PC-3 (cell line): ENCODE measurements at regions not wholly inside any gene's neighbourhood (a gene's known extent, or its start where the extent isn't known, plus 50 kb on each side); places are given as distances from the start of the nearest gene placed in this dataset.

ENCODE experiments used
- ATAC-seq: fragments of 200-7000 bp; cut with Tn5 transposase; 2 replicates; pipeline ENCODE4 v1.9.1; 2020; ENCODE audit warnings: mild to moderate bottlenecking, moderate library complexity
- BruUV-seq: library from RNA; stranded (reverse); fragments of 400-500 nt; replicated peaks from 2 replicates; lab custom pipeline; 2021; lab: Mats Ljungman, UMichigan
- CTCF ChIA-PET: fragments of 300-600 bp; sonication (Branson Sonifier 250); formaldehyde crosslinking; loops from one replicate; lab custom pipeline; 2022; ENCODE audit warnings: antibody characterized with exemption; lab: Charles Lee
- POLR2A ChIA-PET: fragments of 300-600 bp; sonication (Branson Sonifier 250); formaldehyde crosslinking; loops from one replicate; lab custom pipeline; 2022; ENCODE audit warnings: antibody characterized with exemption; ENCODE audit not compliant: unreplicated experiment; lab: Charles Lee
- DNase-seq: peaks from one replicate; pipeline ENCODE4 v3.0.0-alpha.2; 2015
- H2AFZ ChIP-seq: fragments of 300-600 bp; sonication (generic); 2 replicates; pipeline ENCODE4 v1.6.0; 2016; ENCODE audit warnings: antibody characterized with exemption, low read length
- H3F3A ChIP-seq: fragments of 300-600 bp; sonication (generic); one replicate; pipeline ENCODE4 v1.6.0; 2017; ENCODE audit warnings: antibody characterized with exemption, low read length, control low read depth, mild to moderate bottlenecking; ENCODE audit not compliant: unreplicated experiment
- H3K27ac ChIP-seq: fragments of 300-600 bp; sonication (generic); 2 replicates; pipeline ENCODE4 v1.5.1; 2016; ENCODE audit warnings: mild to moderate bottlenecking, low read length
- H3K27me3 ChIP-seq: fragments of 300-600 bp; sonication (generic); 2 replicates; pipeline ENCODE4 v1.6.1; 2016; ENCODE audit warnings: low read length, mixed read lengths
- H3K36me3 ChIP-seq: fragments of 300-600 bp; sonication (generic); 2 replicates; pipeline ENCODE4 v1.6.1; 2016; ENCODE audit warnings: low read depth, mixed run types, low read length, mixed read lengths
- H3K4me1 ChIP-seq: fragments of 300-600 bp; sonication (generic); 2 replicates; pipeline ENCODE4 v1.5.1; 2016; ENCODE audit warnings: low read length; ENCODE audit not compliant: insufficient read depth
- H3K4me2 ChIP-seq: fragments of 300-600 bp; sonication (generic); 2 replicates; pipeline ENCODE4 v1.6.0; 2016; ENCODE audit warnings: low read length
- H3K4me3 ChIP-seq: fragments of 300-600 bp; sonication (generic); 2 replicates; pipeline ENCODE4 v1.5.1; 2016; ENCODE audit warnings: mild to moderate bottlenecking, low read length, mixed read lengths
- H3K79me2 ChIP-seq: fragments of 300-600 bp; sonication (generic); 2 replicates; pipeline ENCODE4 v1.6.1; 2017; ENCODE audit warnings: low read length, mixed read lengths
- H3K9ac ChIP-seq: fragments of 300-600 bp; sonication (generic); 2 replicates; pipeline ENCODE4 v1.6.0; 2016; ENCODE audit warnings: mild to moderate bottlenecking, low read length
- H3K9me2 ChIP-seq: fragments of 300-600 bp; sonication (generic); replicated peaks from 2 replicates; pipeline ENCODE4 v1.6.1; 2016; ENCODE audit warnings: mixed run types, low read length, mixed read lengths
- H3K9me3 ChIP-seq: fragments of 300-600 bp; sonication (generic); 2 replicates; pipeline ENCODE4 v1.6.1; 2016; ENCODE audit warnings: low read length, mixed read lengths
- H4K20me1 ChIP-seq: fragments of 300-600 bp; sonication (generic); 2 replicates; pipeline ENCODE4 v1.6.1; 2016; ENCODE audit warnings: low read length, mixed read lengths
- EZH2 ChIP-seq: fragments of 300-600 bp; sonication (generic); IDR thresholded peaks from one replicate; pipeline ENCODE4 v1.6.1; 2017; ENCODE audit warnings: antibody characterized with exemption, mild to moderate bottlenecking, low read length; ENCODE audit not compliant: unreplicated experiment
- EZH2phosphoT487 ChIP-seq: fragments of 300-600 bp; sonication (generic); IDR thresholded peaks from 2 replicates; pipeline ENCODE4 v1.6.1; 2018; ENCODE audit warnings: mild to moderate bottlenecking, antibody characterized with exemption, low read length, borderline replicate concordance
- intact Hi-C: fragments of 100-400 bp; cut with micrococcal nuclease; formaldehyde crosslinking; loops from 2 replicates; pipeline ENCODE4 v1.9.0; 2023
- TF ChIP-seq, protein P1 (sequence below): fragments of 300-600 bp; sonication (generic); conservative IDR thresholded peaks from 2 replicates; pipeline ENCODE4 v1.5.1; 2017; ENCODE audit warnings: antibody characterized with exemption, low read depth, mild to moderate bottlenecking, low read length

DNA sequence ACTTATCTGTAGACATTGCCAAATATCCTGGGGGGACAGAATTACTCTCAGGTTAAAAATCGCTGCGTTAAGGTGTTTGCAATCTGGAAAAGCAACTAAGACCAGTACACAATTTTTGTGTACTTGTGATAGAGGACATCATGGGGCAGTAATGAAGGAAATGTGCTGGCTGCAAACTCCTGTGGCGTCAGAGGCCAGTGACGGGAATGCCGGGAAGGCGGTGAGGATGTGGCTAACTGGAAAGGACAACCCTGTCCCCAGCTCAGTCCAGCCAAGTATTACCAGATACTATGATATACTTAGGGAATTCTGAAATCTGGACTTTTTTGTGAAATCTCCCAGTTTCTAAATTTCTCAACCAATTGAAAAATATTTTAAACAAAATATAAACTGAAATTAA is 103.1 kb upstream of the NANOS1 start:
- Histone ChIP-seq H3K4me1 (peaks cover 8% of the 10 kb centered on the region), H3K4me2 (no peak overlapping the region), H3K27ac (no peak overlapping the region), H3F3A (no peaks in the 10 kb centered on the region), H3K79me2 (no peaks in the 10 kb centered on the region), H3K36me3 (no peaks in the 10 kb centered on the region), H3K9me2 (no peaks in the 10 kb centered on the region), H3K9ac (no peak overlapping the region), H2AFZ (no peak overlapping the region), H3K9me3 (no peaks in the 10 kb centered on the region), H4K20me1 (no peaks in the 10 kb centered on the region), H3K27me3 (no peaks in the 10 kb centered on the region), H3K4me3 (no peak overlapping the region)
- DNase-seq (no peak), ATAC-seq (no peak)
- no TSS peak for BruUV-seq
- ChIA-PET POLR2A (no interaction called here), CTCF (no interaction called here)
- intact Hi-C loops = no loop called here
- TF ChIP-seq, protein P1, sequence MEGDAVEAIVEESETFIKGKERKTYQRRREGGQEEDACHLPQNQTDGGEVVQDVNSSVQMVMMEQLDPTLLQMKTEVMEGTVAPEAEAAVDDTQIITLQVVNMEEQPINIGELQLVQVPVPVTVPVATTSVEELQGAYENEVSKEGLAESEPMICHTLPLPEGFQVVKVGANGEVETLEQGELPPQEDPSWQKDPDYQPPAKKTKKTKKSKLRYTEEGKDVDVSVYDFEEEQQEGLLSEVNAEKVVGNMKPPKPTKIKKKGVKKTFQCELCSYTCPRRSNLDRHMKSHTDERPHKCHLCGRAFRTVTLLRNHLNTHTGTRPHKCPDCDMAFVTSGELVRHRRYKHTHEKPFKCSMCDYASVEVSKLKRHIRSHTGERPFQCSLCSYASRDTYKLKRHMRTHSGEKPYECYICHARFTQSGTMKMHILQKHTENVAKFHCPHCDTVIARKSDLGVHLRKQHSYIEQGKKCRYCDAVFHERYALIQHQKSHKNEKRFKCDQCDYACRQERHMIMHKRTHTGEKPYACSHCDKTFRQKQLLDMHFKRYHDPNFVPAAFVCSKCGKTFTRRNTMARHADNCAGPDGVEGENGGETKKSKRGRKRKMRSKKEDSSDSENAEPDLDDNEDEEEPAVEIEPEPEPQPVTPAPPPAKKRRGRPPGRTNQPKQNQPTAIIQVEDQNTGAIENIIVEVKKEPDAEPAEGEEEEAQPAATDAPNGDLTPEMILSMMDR = no peak
- TF ChIP-seq EZH2phosphoT487 (no peak), EZH2 (no peak)

DNA sequence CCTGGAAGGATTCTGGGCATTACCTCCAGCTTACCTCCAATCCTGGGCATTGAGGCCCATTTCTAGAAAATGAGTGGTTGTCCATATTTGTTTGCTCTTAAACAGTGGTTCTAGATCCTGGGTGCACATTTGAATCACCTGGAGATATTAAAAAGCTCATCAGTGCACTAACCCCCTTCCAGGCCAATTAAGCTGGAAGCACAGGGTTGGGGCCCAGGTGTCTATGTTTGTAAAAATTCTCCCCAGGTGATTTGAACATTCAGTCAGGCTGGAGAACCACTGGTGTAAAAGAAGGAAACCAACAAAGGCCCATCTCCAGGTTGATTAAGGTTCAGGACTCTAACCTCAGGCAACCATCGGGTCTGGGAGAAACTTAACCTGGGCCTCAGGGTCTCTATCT is 102.6 kb upstream of the NANOS1 start:
- no peaks in the 10 kb centered on the region for H3K27me3 ChIP-seq
- no peak for ATAC-seq
- no TSS peak for BruUV-seq
- ChIA-PET CTCF (no interaction called here), POLR2A (no interaction called here)
- H4K20me1 ChIP-seq = no peaks in the 10 kb centered on the region
- no peaks in the 10 kb centered on the region for H3K9me3 ChIP-seq
- no peak overlapping the region for H3K9ac ChIP-seq
- TF ChIP-seq EZH2 (no peak), EZH2phosphoT487 (no peak)
- TF ChIP-seq, protein P1 = no peak
- peaks cover 10% of the 10 kb centered on the region for H3K4me1 ChIP-seq
- H3F3A ChIP-seq = no peaks in the 10 kb centered on the region
- no peak overlapping the region for H3K4me3 ChIP-seq
- H3K9me2 ChIP-seq = no peaks in the 10 kb centered on the region
- no peak overlapping the region for H2AFZ ChIP-seq
- H3K4me2 ChIP-seq = no peak overlapping the region
- no peaks in the 10 kb centered on the region for H3K79me2 ChIP-seq
- intact Hi-C loops = no loop called here
- no peak for DNase-seq
- no peak overlapping the region for H3K27ac ChIP-seq
- no peaks in the 10 kb centered on the region for H3K36me3 ChIP-seq

DNA sequence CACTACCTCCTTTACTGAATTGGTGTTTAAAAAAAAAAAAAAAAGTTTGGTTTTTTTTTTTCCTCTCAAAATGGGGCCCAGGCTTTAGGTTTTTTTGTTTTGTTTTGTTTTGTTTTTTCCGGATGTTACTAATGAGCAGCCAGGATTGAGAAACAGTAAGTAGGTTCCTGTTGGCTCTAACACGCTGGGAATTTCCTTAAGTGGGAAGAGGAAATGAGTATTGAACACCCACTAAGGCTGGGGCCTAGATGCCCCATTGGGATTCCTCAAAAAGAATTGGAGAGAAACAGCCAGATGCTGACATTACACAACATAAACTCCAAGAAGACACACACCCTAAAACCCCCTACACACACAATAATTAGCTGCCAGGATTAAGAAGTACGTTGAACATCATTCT is 102.2 kb upstream of the NANOS1 start:
- H3K36me3 ChIP-seq = no peaks in the 10 kb centered on the region
- H3K4me3 ChIP-seq = no peak overlapping the region
- H3K4me1 ChIP-seq = peaks cover 10% of the 10 kb centered on the region
- H3K9ac ChIP-seq = no peak overlapping the region
- no peak overlapping the region for H3K4me2 ChIP-seq
- CTCF ChIA-PET = no interaction called here
- no peaks in the 10 kb centered on the region for H3K79me2 ChIP-seq
- H3K27ac ChIP-seq = no peak overlapping the region
- no peaks in the 10 kb centered on the region for H4K20me1 ChIP-seq
- no peaks in the 10 kb centered on the region for H3K9me3 ChIP-seq
- no peak for DNase-seq
- H3K9me2 ChIP-seq = no peaks in the 10 kb centered on the region
- intact Hi-C loops = no loop called here
- no peaks in the 10 kb centered on the region for H3F3A ChIP-seq
- BruUV-seq = no TSS peak
- H2AFZ ChIP-seq = no peak overlapping the region
- POLR2A ChIA-PET = no interaction called here
- ATAC-seq = no peak
- no peaks in the 10 kb centered on the region for H3K27me3 ChIP-seq
- TF ChIP-seq EZH2 (no peak), EZH2phosphoT487 (no peak)
- TF ChIP-seq, protein P1 = no peak
